ENCODE measurements at regions not wholly inside any gene's neighbourhood (a gene's known extent, or its start where the extent isn't known, plus 50 kb on each side); places are given as distances from the start of the nearest gene placed in this dataset.
"Not testable (repeated sequence)": the region's sequence is repeated elsewhere in the genome, so short reads cannot be mapped to it uniquely, and the experiment has no call there.

DNA sequence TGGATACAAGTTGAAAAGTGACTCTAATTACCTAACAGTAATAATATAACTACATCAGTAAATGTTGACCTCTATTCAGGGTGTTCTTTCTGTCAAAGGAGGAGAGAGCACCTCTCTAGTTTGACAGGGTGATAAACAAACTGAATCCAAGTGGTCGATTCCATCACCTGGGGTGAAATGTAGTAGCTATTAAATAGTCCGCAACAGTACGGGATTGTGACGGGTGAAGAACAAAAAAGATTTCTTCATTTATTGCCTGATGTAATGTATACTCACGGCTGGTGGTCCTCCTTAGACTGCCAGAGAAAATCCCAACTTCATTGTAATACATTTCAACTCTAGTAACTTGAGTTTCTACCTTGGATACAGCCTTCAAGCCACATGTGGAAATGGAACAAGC lies 292.5 kb upstream of the CELF2 start (continued):
- no peak for TF ChIP-seq REST (IDR thresholded peaks at IDR 0.05)
- TF ChIP-seq FOXA1 (IDR thresholded peaks at IDR 0.05): no peak

DNA sequence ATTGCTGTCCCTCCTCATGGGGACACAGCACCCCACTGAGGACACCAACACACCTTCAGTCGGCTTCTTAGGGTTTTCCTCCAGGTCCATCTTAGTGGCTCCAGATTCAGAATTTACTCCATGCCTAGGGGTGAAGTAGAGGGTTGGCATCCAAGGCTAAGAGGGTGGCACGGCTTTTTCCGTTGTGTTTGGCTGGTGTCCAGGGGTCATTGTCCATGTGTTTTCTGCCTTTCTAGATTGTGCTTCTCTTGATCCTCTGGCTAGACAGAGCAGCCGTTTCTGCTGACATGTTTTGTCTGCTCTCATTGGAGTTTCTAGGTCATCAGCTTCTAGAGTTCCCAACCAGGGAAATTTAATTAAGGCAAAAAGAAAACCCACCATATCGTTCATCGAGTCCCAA lies 291.6 kb upstream of the CELF2 start:
- H3K4me1 ChIP-seq (ENCODE audit: control insufficient read depth in 4 of 4, insufficient read depth in 4 of 4, low read length in 3 of 4): no peaks in the 10 kb centered on the region
- no peak overlapping the region for H3K27ac ChIP-seq (ENCODE audit: low read depth in 1 of 2, low read length in 2 of 2)
- WGBS: 53% methylated on average over 6 of the region's 6 CpGs

DNA sequence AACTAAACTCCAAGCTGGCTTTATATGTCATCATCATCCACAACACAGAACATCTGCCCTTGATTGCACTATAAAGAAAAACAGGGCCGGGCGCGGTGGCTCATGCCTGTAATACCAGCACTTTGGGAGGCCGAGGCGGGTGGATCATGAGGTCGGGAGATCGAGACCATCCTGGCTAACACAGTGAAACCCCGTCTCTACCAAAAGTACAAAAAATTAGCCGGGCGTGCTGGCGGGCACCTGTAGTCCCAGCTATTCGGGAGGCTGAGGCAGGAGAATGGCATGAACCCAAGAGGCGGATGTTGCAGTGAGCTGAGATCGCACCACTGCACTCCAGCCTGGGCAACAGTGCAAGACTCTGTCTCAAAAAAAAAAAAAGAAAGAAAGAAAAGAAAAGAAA lies 290.3 kb upstream of the CELF2 start:
- not testable (repeated sequence) for H3K27me3 ChIP-seq (ENCODE audit: control insufficient read depth in 4 of 4, insufficient read depth in 4 of 4, low read length in 3 of 4); DNase-seq (ENCODE audit: low spot score); H3K4me3 ChIP-seq (ENCODE audit: low read depth in 1 of 3, low read length in 3 of 3); H3K36me3 ChIP-seq (ENCODE audit: control insufficient read depth in 4 of 4, insufficient read depth in 3 of 4, low read depth in 1 of 4, low read length in 3 of 4); H3K9ac ChIP-seq (ENCODE audit: low read depth in 1 of 2, low read length in 2 of 2); H3K27ac ChIP-seq (ENCODE audit: low read depth in 1 of 2, low read length in 2 of 2); H3K4me1 ChIP-seq (ENCODE audit: control insufficient read depth in 4 of 4, insufficient read depth in 4 of 4, low read length in 3 of 4); H3K9me3 ChIP-seq (ENCODE audit: control insufficient read depth in 4 of 4, low read length in 3 of 4)
- WGBS: 94% methylated on average over 14 of the region's 14 CpGs

More for the DNA sequence above, 291.6 kb upstream of the CELF2 start:
- no peaks in the 10 kb centered on the region for H3K27me3 ChIP-seq (ENCODE audit: control insufficient read depth in 4 of 4, insufficient read depth in 4 of 4, low read length in 3 of 4)
- no peaks in the 10 kb centered on the region for H3K9me3 ChIP-seq (ENCODE audit: control insufficient read depth in 4 of 4, low read length in 3 of 4)
- DNase-seq (ENCODE audit: low spot score): no peak
- no peak overlapping the region for H3K9ac ChIP-seq (ENCODE audit: low read depth in 1 of 2, low read length in 2 of 2)
- no peak overlapping the region for H3K4me3 ChIP-seq (ENCODE audit: low read depth in 1 of 3, low read length in 3 of 3)
- no peaks in the 10 kb centered on the region for H3K36me3 ChIP-seq (ENCODE audit: control insufficient read depth in 4 of 4, insufficient read depth in 3 of 4, low read depth in 1 of 4, low read length in 3 of 4)
- TF ChIP-seq REST (IDR thresholded peaks at IDR 0.05): no peak
- no peak for TF ChIP-seq HNF4A (conservative IDR thresholded peaks at IDR 0.05)
- TF ChIP-seq, protein P1, sequence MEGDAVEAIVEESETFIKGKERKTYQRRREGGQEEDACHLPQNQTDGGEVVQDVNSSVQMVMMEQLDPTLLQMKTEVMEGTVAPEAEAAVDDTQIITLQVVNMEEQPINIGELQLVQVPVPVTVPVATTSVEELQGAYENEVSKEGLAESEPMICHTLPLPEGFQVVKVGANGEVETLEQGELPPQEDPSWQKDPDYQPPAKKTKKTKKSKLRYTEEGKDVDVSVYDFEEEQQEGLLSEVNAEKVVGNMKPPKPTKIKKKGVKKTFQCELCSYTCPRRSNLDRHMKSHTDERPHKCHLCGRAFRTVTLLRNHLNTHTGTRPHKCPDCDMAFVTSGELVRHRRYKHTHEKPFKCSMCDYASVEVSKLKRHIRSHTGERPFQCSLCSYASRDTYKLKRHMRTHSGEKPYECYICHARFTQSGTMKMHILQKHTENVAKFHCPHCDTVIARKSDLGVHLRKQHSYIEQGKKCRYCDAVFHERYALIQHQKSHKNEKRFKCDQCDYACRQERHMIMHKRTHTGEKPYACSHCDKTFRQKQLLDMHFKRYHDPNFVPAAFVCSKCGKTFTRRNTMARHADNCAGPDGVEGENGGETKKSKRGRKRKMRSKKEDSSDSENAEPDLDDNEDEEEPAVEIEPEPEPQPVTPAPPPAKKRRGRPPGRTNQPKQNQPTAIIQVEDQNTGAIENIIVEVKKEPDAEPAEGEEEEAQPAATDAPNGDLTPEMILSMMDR (IDR thresholded peaks at IDR 0.05; ENCODE audit: low read depth, low read length, missing input control): no peak
- no peak for TF ChIP-seq ATF3 (IDR thresholded peaks at IDR 0.05)
- TF ChIP-seq RAD21 (IDR thresholded peaks at IDR 0.05): no peak
- TF ChIP-seq, protein P2, sequence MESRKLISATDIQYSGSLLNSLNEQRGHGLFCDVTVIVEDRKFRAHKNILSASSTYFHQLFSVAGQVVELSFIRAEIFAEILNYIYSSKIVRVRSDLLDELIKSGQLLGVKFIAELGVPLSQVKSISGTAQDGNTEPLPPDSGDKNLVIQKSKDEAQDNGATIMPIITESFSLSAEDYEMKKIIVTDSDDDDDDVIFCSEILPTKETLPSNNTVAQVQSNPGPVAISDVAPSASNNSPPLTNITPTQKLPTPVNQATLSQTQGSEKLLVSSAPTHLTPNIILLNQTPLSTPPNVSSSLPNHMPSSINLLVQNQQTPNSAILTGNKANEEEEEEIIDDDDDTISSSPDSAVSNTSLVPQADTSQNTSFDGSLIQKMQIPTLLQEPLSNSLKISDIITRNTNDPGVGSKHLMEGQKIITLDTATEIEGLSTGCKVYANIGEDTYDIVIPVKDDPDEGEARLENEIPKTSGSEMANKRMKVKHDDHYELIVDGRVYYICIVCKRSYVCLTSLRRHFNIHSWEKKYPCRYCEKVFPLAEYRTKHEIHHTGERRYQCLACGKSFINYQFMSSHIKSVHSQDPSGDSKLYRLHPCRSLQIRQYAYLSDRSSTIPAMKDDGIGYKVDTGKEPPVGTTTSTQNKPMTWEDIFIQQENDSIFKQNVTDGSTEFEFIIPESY (IDR thresholded peaks at IDR 0.05): no peak
- TF ChIP-seq TAF1 (conservative IDR thresholded peaks at IDR 0.05): no peak
- no peak for TF ChIP-seq FOXA2 (IDR thresholded peaks at IDR 0.05)
- TF ChIP-seq HNF4G (IDR thresholded peaks at IDR 0.05): no peak
- no peak for TF ChIP-seq RXRA (IDR thresholded peaks at IDR 0.05)
- TF ChIP-seq FOXA1 (IDR thresholded peaks at IDR 0.05): no peak
- TF ChIP-seq SP1 (IDR thresholded peaks at IDR 0.05): no peak
- no peak for TF ChIP-seq EGR1 (IDR thresholded peaks at IDR 0.05; ENCODE audit: low read depth in 2 of 2)
- TF ChIP-seq NR2F2 (IDR thresholded peaks at IDR 0.05): no peak
- TF ChIP-seq JUND (IDR thresholded peaks at IDR 0.05): no peak
- no peak for TF ChIP-seq MAX (IDR thresholded peaks at IDR 0.05)
- TF ChIP-seq GABPA (IDR thresholded peaks at IDR 0.05 in 1 of 2, conservative IDR thresholded peaks at IDR 0.05 in 1 of 2): no peak
- no peak for TF ChIP-seq YY1 (IDR thresholded peaks at IDR 0.05)
